Endothelial cell (in vitro differentiated cells): ENCODE measurements at regions not wholly inside any gene's neighbourhood (a gene's known extent, or its start where the extent isn't known, plus 50 kb on each side); places are given as distances from the start of the nearest gene placed in this dataset.

Experiments
- DNase-seq: peaks from one replicate; pipeline ENCODE4 v3.0.0; 2021; ENCODE audit warnings: low spot score
- H3K27ac Mint-ChIP-seq: one replicate; pipeline ENCODE4 v1.8.0; 2021; ENCODE audit warnings: mixed read lengths, inconsistent platforms; ENCODE audit not compliant: unreplicated experiment
- H3K27me3 Mint-ChIP-seq: one replicate; pipeline ENCODE4 v1.8.0; 2021; ENCODE audit warnings: mild to moderate bottlenecking, moderate library complexity, mixed read lengths, inconsistent platforms; ENCODE audit not compliant: unreplicated experiment
- H3K36me3 Mint-ChIP-seq: one replicate; pipeline ENCODE4 v1.8.0; 2021; ENCODE audit warnings: mild to moderate bottlenecking, low read depth, mixed read lengths, inconsistent platforms; ENCODE audit not compliant: unreplicated experiment
- H3K4me1 Mint-ChIP-seq: one replicate; pipeline ENCODE4 v1.8.0; 2021; ENCODE audit warnings: mild to moderate bottlenecking, mixed read lengths, inconsistent platforms; ENCODE audit not compliant: unreplicated experiment
- H3K4me3 Mint-ChIP-seq: one replicate; pipeline ENCODE4 v1.8.0; 2021; ENCODE audit warnings: mild to moderate bottlenecking, mixed read lengths, inconsistent platforms; ENCODE audit not compliant: unreplicated experiment
- H3K9me3 Mint-ChIP-seq: one replicate; pipeline ENCODE4 v1.8.0; 2021; ENCODE audit warnings: mixed read lengths, inconsistent platforms; ENCODE audit not compliant: unreplicated experiment
- CTCF ChIP-seq: fragments of 200-600 bp; sonication (generic); IDR thresholded peaks from one replicate; pipeline ENCODE4 v1.5.0; 2021; ENCODE audit warnings: antibody characterized with exemption; ENCODE audit not compliant: unreplicated experiment

GRCh38 chr20:18904624-18905023, 91.0 kb downstream of the SCP2D1 start:
- no peak overlapping the region for H3K4me3 Mint-ChIP-seq
- DNase-seq = peak; percentile 25
- H3K9me3 Mint-ChIP-seq = no peaks in the 10 kb centered on the region
- peaks cover 3% of the 10 kb centered on the region for H3K27me3 Mint-ChIP-seq
- TF ChIP-seq CTCF = no peak
- no peaks in the 10 kb centered on the region for H3K4me1 Mint-ChIP-seq
- H3K36me3 Mint-ChIP-seq = no peaks in the 10 kb centered on the region
- H3K27ac Mint-ChIP-seq = no peak overlapping the region

- TF ChIP-seq CTCF = no peak
- Mint-ChIP-seq H3K27me3 (peaks cover 3% of the 10 kb centered on the region), H3K4me1 (peaks cover 9% of the 10 kb centered on the region), H3K9me3 (no peaks in the 10 kb centered on the region), H3K4me3 (no peak overlapping the region), H3K27ac (no peak overlapping the region), H3K36me3 (no peaks in the 10 kb centered on the region)
- no peak for DNase-seq
Observed at GRCh38 chr20:18906046-18906445, 92.5 kb downstream of the SCP2D1 start.

- no peak for TF ChIP-seq CTCF
- Mint-ChIP-seq H3K4me1 (peaks cover 16% of the 10 kb centered on the region), H3K36me3 (no peaks in the 10 kb centered on the region), H3K27me3 (peaks cover 1% of the 10 kb centered on the region), H3K4me3 (no peak overlapping the region), H3K27ac (no peak overlapping the region), H3K9me3 (no peaks in the 10 kb centered on the region)
- no peak for DNase-seq
Observed at GRCh38 chr20:18907353-18907752, 93.8 kb downstream of the SCP2D1 start.

GRCh38 chr20:18908109-18908508, 94.5 kb downstream of the SCP2D1 start:
- no peak overlapping the region for H3K27ac Mint-ChIP-seq
- H3K4me1 Mint-ChIP-seq = peaks cover 23% of the 10 kb centered on the region
- DNase-seq = no peak
- no peaks in the 10 kb centered on the region for H3K36me3 Mint-ChIP-seq
- no peak overlapping the region for H3K4me3 Mint-ChIP-seq
- H3K9me3 Mint-ChIP-seq = no peaks in the 10 kb centered on the region
- no peaks in the 10 kb centered on the region for H3K27me3 Mint-ChIP-seq
- no peak for TF ChIP-seq CTCF

GRCh38 chr20:18909254-18909653, 95.7 kb downstream of the SCP2D1 start:
- no peak for TF ChIP-seq CTCF
- H3K9me3 Mint-ChIP-seq = no peaks in the 10 kb centered on the region
- DNase-seq = no peak
- H3K36me3 Mint-ChIP-seq = no peaks in the 10 kb centered on the region
- no peak overlapping the region for H3K27ac Mint-ChIP-seq
- no peaks in the 10 kb centered on the region for H3K27me3 Mint-ChIP-seq
- peaks cover 27% of the 10 kb centered on the region for H3K4me1 Mint-ChIP-seq
- H3K4me3 Mint-ChIP-seq = no peak overlapping the region
